Pancreas (tissue), 10 donors: ENCODE measurements at regions not wholly inside any gene's neighbourhood (a gene's known extent, or its start where the extent isn't known, plus 50 kb on each side); places are given as distances from the start of the nearest gene placed in this dataset.

Experiments
- ATAC-seq, 4 donors: fragments of 200-7000 bp; cut with Tn5 transposase; one replicate each; pipeline versions ENCODE4 v1.8.0 to v1.9.1; 2020; ENCODE audit warnings: mild to moderate bottlenecking in 4 of 4, moderate library complexity in 4 of 4
- DNase-seq, 6 donors: peaks; one replicate each; pipeline ENCODE4 v3.0.0-alpha.2; 2020
- FAIRE-seq: peaks from 2 replicates; lab custom pipeline; 2012; peaks lifted over from hg19 to GRCh38; lab: Jason Lieb, UNC
- H3K27ac ChIP-seq, 4 donors: fragments of 200-600 bp; sonication (generic); 1 replicate in 3 of 4; 2 replicates in 1 of 4; pipeline versions ENCODE4 v1.5.0 to v1.8.0; 2020
- H3K27me3 ChIP-seq, 4 donors: fragments of 200-600 bp; one replicate each; pipeline ENCODE4 v1.8.0; 2021
- H3K36me3 ChIP-seq, 3 donors: fragments of 200-600 bp; sonication (generic) in 1 of 3; one replicate each; pipeline versions ENCODE4 v1.5.0 to v1.8.0; 2020 to 2021
- H3K4me1 ChIP-seq, 3 donors: fragments of 200-600 bp; one replicate each; pipeline ENCODE4 v1.8.0; 2021
- H3K4me3 ChIP-seq, 4 donors: fragments of 200-600 bp; sonication (generic) in 2 of 4; one replicate each; pipeline versions ENCODE4 v1.5.0 to v1.8.0; 2020 to 2021
- H3K9me3 ChIP-seq, 4 donors: fragments of 200-600 bp; one replicate each; pipeline ENCODE4 v1.8.0; 2021
- CTCF ChIP-seq, 4 donors: fragments of 200-600 bp; sonication (generic) in 3 of 4; IDR thresholded peaks; one replicate each; pipeline versions ENCODE4 v1.5.0 to v1.8.0; 2021; ENCODE audit warnings: antibody characterized with exemption in 4 of 4
- WGBS, 2 donors: extraction: QIAGEN DNeasy Blood & Tissue Kit; methylation state at CpG; one replicate each; pipeline ENCODE4 v1.1.7; 2013; 5-methylcytosine and 5-hydroxymethylcytosine counted together
- intact Hi-C, 3 donors: fragments of 100-400 bp; cut with DNase I; formaldehyde crosslinking; loops; one replicate each; pipeline versions ENCODE4 v1.11.1 to v1.14.2; 2022
- donor health status: healthy with polysubstance abuse.
- donor health status: DM: no; HTN: no; CAD: no; lungs with moderate emphysema.
- donor health status: DM: no; HTN: no; CAD: no.
- donor health status: control.
- donor health status: control.
- donor health status: Bipolar disorder and iron deficiency.
- donor health status: DM: yes; HTN: yes; CAD: no.
- donor health status: DM: no; HTN: no; CAD: no.
- donor health status: DM: no; HTN: no; CAD: no.
- donor health status: DM: yes; HTN: yes; CAD: no.

GRCh38 chr13:59483501-59484145, 680.1 kb downstream of the DIAPH3 start:
- peak overlapping the region in 2 of 4 donors; percentile 27 to 50 for H3K27ac ChIP-seq
- ATAC-seq: peak; percentile 64 to 93 (median 84)
- WGBS, 2 donors: 28 to 31% methylated on average over 5 of the region's 5 CpGs
- peak overlapping the region in 1 of 4 donors; percentile 14 for H3K4me3 ChIP-seq
- H3K9me3 ChIP-seq: no peaks in the 10 kb centered on the region
- no peak for TF ChIP-seq CTCF (IDR thresholded peaks at IDR 0.05)
- no peak for FAIRE-seq
- intact Hi-C loops: no loop called here
- no peaks in the 10 kb centered on the region for H3K36me3 ChIP-seq
- peaks cover 3 to 5% (median 3%) of the 10 kb centered on the region in 3 donors for H3K4me1 ChIP-seq
- DNase-seq: peak in 2 of 6 donors; percentile 21 to 63
- no peaks in the 10 kb centered on the region for H3K27me3 ChIP-seq

GRCh38 chr13:59487883-59488282, 675.8 kb downstream of the DIAPH3 start:
- ATAC-seq: no peak
- WGBS, 2 donors: 92 to 96% methylated on average over 3 of the region's 3 CpGs
- FAIRE-seq: no peak

GRCh38 chr13:59488436-59488835, 675.3 kb downstream of the DIAPH3 start:
- Histone ChIP-seq H3K9me3 (no peaks in the 10 kb centered on the region), H3K4me3 (no peak overlapping the region), H3K27ac (no peak overlapping the region), H3K27me3 (no peaks in the 10 kb centered on the region), H3K36me3 (no peaks in the 10 kb centered on the region), H3K4me1 (peaks cover 0 to 3% (median under 1%) of the 10 kb centered on the region in 3 donors)
- FAIRE-seq (no peak), DNase-seq (no peak), ATAC-seq (no peak)
- 81 to 94% methylated on average over 2 of the region's 2 CpGs for WGBS, 2 donors
- intact Hi-C loops: no loop called here
- no peak for TF ChIP-seq CTCF (IDR thresholded peaks at IDR 0.05)

More at GRCh38 chr13:59487883-59488282, 675.8 kb downstream of the DIAPH3 start:
- Histone ChIP-seq H3K4me3 (no peak overlapping the region), H3K27me3 (no peaks in the 10 kb centered on the region), H3K4me1 (peaks cover 3 to 5% (median 3%) of the 10 kb centered on the region in 3 donors), H3K36me3 (no peaks in the 10 kb centered on the region), H3K27ac (no peak overlapping the region), H3K9me3 (no peaks in the 10 kb centered on the region)
- no peak for DNase-seq
- no peak for TF ChIP-seq CTCF (IDR thresholded peaks at IDR 0.05)
- intact Hi-C loops: no loop called here

DNA sequence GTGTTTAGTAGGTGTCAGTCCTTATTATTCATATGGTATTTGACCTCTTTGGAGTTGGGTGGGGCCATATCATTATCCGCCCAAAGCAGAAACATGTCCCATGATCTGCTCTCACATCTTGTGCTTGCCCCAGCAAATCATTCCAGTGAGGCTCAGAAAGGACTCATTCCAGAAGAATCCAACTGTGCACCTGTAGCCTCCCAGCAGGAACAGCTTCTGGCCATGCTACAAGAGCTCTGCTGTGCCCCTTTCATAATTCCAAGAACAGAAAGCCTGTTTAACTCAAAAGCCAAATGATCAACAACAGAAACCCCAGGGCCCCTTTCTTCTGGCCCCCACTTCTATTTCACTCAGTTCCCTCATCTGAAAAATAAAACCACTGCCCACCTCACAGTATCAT, 673.1 kb downstream of the DIAPH3 start:
- no peak for TF ChIP-seq CTCF (IDR thresholded peaks at IDR 0.05)
- ATAC-seq: no peak
- 89 to 100% methylated on average over 1 of the region's 1 CpG for WGBS, 2 donors
- Histone ChIP-seq H3K4me3 (no peak overlapping the region), H3K27ac (no peak overlapping the region), H3K4me1 (peaks cover 0 to 3% (median 0%) of the 10 kb centered on the region in 3 donors), H3K27me3 (no peaks in the 10 kb centered on the region), H3K36me3 (no peaks in the 10 kb centered on the region), H3K9me3 (no peaks in the 10 kb centered on the region)
- no peak for FAIRE-seq
- DNase-seq: no peak
- intact Hi-C loops: no loop called here

DNA sequence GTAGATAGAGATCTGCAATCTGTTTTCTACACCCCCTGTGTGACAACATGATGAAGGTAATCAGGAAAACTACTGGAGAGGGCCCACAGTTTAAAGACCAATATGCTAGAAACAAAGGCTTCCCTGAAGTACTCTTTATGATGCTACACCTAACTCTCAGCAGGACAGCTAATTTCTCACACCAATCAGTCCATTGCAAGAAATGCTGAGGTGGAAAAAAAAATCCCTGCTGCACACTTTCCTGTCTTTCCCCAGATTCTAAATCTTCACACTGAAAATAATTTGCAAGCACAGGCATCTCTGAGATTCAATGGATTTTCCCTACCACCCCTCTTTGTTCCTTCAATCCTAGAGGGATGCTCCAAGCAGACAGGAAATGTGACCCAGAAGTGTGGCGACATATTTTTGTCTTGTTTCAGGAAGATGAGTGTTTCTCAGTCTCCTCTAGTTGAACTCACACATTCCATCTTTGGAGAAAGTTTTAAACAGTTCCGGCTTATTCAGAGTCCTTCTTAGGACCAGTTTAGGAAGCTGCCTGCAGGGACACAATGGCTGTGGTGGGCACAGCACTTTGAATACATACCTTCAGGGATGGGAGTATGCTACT, 671.6 kb downstream of the DIAPH3 start:
- 86 to 89% methylated on average over 2 of the region's 2 CpGs for WGBS, 2 donors
- FAIRE-seq (no peak), DNase-seq (no peak), ATAC-seq (no peak)
- H3K27ac ChIP-seq: no peak overlapping the region
- no peaks in the 10 kb centered on the region for H3K9me3 ChIP-seq
- no peaks in the 10 kb centered on the region for H3K36me3 ChIP-seq
- H3K4me1 ChIP-seq: peaks cover 0 to 3% (median 0%) of the 10 kb centered on the region in 3 donors
- H3K27me3 ChIP-seq: no peaks in the 10 kb centered on the region
- H3K4me3 ChIP-seq: no peak overlapping the region
- TF ChIP-seq CTCF (IDR thresholded peaks at IDR 0.05): no peak
- intact Hi-C loops: no loop called here
